ENCODE measurements at regions not wholly inside any gene's neighbourhood (a gene's known extent, or its start where the extent isn't known, plus 50 kb on each side); places are given as distances from the start of the nearest gene placed in this dataset.

GRCh38 chr9:91160599-91161464, 200.9 kb downstream of the AUH start:
- TF ChIP-seq CTCF (IDR thresholded peaks at IDR 0.05) (no peak), ZFX (IDR thresholded peaks at IDR 0.05; ENCODE audit: borderline replicate concordance) (no peak)
- H3K27ac ChIP-seq, result no peak overlapping the region

GRCh38 chr9:91161465-91162300, 200.0 kb downstream of the AUH start:
- no peak for TF ChIP-seq CTCF (IDR thresholded peaks at IDR 0.05)
- no peak for TF ChIP-seq ZFX (IDR thresholded peaks at IDR 0.05; ENCODE audit: borderline replicate concordance)
- no peak overlapping the region for H3K27ac ChIP-seq

- no peak overlapping the region for H3K27ac ChIP-seq
- no peak for TF ChIP-seq ZFX (IDR thresholded peaks at IDR 0.05; ENCODE audit: borderline replicate concordance)
- no peak for TF ChIP-seq CTCF (IDR thresholded peaks at IDR 0.05)
Measured at GRCh38 chr9:91162311-91162710, 199.4 kb downstream of the AUH start.

GRCh38 chr9:91162784-91163443, 198.8 kb downstream of the AUH start:
- H3K27ac ChIP-seq, result no peak overlapping the region
- TF ChIP-seq ZFX (IDR thresholded peaks at IDR 0.05; ENCODE audit: borderline replicate concordance) (no peak), CTCF (IDR thresholded peaks at IDR 0.05) (no peak)

GRCh38 chr9:91163444-91163772, 198.3 kb downstream of the AUH start:
- no peak for TF ChIP-seq ZFX (IDR thresholded peaks at IDR 0.05; ENCODE audit: borderline replicate concordance)
- no peak for TF ChIP-seq CTCF (IDR thresholded peaks at IDR 0.05)
- no peak overlapping the region for H3K27ac ChIP-seq

- TF ChIP-seq CTCF (IDR thresholded peaks at IDR 0.05) (no peak), ZFX (IDR thresholded peaks at IDR 0.05; ENCODE audit: borderline replicate concordance) (no peak)
- H3K27ac ChIP-seq, result no peak overlapping the region
Measured at GRCh38 chr9:91163773-91164471, 197.8 kb downstream of the AUH start.

Data from 22Rv1 (cell line).